ENCODE measurements at regions not wholly inside any gene's neighbourhood (a gene's known extent, or its start where the extent isn't known, plus 50 kb on each side); places are given as distances from the start of the nearest gene placed in this dataset.

- in situ Hi-C loops (cut with HindIII; ENCODE audit: low pct_unique_long_range_greater_than_20kb, low sequenced_read_pairs), result no loop called here
- intact Hi-C loops (cut with micrococcal nuclease; ENCODE audit: unreplicated experiment), result no loop called here
- BruUV-seq (replicated peaks), result no TSS peak
- Histone ChIP-seq H3K27me3 (ENCODE audit: control insufficient read depth, insufficient read depth, low read length) (no peaks in the 10 kb centered on the region), H3K4me1 (ENCODE audit: control insufficient read depth, insufficient read depth, low read length) (no peaks in the 10 kb centered on the region), H3K27ac (ENCODE audit: low read length) (no peak overlapping the region), H3K36me3 (ENCODE audit: control insufficient read depth, insufficient read depth, low read length) (no peaks in the 10 kb centered on the region), H3K4me3 (ENCODE audit: low read depth in 2 of 2, low read length in 2 of 2) (no peak overlapping the region), H3K9me3 (ENCODE audit: control insufficient read depth, insufficient read depth, low read depth, low read length) (no peaks in the 10 kb centered on the region)
- ChIA-PET CTCF (no interaction called here), POLR2A (no interaction called here)
- DNase-seq (ENCODE audit: low read depth, low spot score) (no peak), ATAC-seq (no peak)
- no peak for TF ChIP-seq POLR2AphosphoS5 (IDR thresholded peaks at IDR 0.05; ENCODE audit: low read depth, low read length)
- no peak for TF ChIP-seq CTCF (IDR thresholded peaks at IDR 0.05)
- TF ChIP-seq TCF7L2 (IDR thresholded peaks at IDR 0.05; ENCODE audit: low read depth, low read length), result no peak
- no peak for TF ChIP-seq SIN3A (IDR thresholded peaks at IDR 0.05; ENCODE audit: borderline replicate concordance, insufficient read depth, low read depth, low read length)
- no peak for TF ChIP-seq REST (IDR thresholded peaks at IDR 0.05; ENCODE audit: insufficient read depth in 1 of 2, low read depth in 2 of 2, low read length in 1 of 2)
These were observed 122.5 kb upstream of the BTBD3 start for GRCh38 chr20:11795071-11795615.

DNA sequence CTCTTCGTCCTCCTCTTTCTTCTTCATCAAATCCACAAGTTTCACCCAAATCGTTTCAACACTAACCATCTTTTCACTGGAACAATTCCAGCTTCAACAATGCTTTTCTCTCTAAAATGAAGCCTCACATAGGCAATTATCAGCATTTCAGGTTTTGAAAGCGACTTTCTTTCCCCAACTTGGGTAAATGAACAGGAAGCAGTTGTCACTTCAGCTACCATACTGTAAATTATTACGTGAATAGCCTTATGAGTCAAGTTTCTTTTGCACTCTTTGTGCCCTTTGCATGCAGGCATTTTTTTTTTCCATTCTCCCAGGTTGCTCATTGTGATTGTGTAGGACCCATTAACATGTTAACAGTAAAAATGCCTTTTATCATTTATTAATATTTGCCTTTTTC is 121.7 kb upstream of the BTBD3 start:
- no TSS peak for BruUV-seq (replicated peaks)
- Histone ChIP-seq H3K36me3 (ENCODE audit: control insufficient read depth, insufficient read depth, low read length) (no peaks in the 10 kb centered on the region), H3K4me1 (ENCODE audit: control insufficient read depth, insufficient read depth, low read length) (no peaks in the 10 kb centered on the region), H3K27me3 (ENCODE audit: control insufficient read depth, insufficient read depth, low read length) (no peaks in the 10 kb centered on the region), H3K4me3 (ENCODE audit: low read depth in 2 of 2, low read length in 2 of 2) (no peak overlapping the region), H3K9me3 (ENCODE audit: control insufficient read depth, insufficient read depth, low read depth, low read length) (no peaks in the 10 kb centered on the region), H3K27ac (ENCODE audit: low read length) (no peak overlapping the region)
- DNase-seq (ENCODE audit: low read depth, low spot score) (no peak), ATAC-seq (no peak)
- TF ChIP-seq REST (IDR thresholded peaks at IDR 0.05; ENCODE audit: insufficient read depth in 1 of 2, low read depth in 2 of 2, low read length in 1 of 2), result no peak
- TF ChIP-seq POLR2AphosphoS5 (IDR thresholded peaks at IDR 0.05; ENCODE audit: low read depth, low read length), result no peak
- no peak for TF ChIP-seq TCF7L2 (IDR thresholded peaks at IDR 0.05; ENCODE audit: low read depth, low read length)
- TF ChIP-seq CTCF (IDR thresholded peaks at IDR 0.05), result no peak
- no peak for TF ChIP-seq SIN3A (IDR thresholded peaks at IDR 0.05; ENCODE audit: borderline replicate concordance, insufficient read depth, low read depth, low read length)
- POLR2A ChIA-PET, result no interaction called here
- intact Hi-C loops (cut with micrococcal nuclease; ENCODE audit: unreplicated experiment), result no loop called here
- in situ Hi-C loops (cut with HindIII; ENCODE audit: low pct_unique_long_range_greater_than_20kb, low sequenced_read_pairs), result no loop called here
- CTCF ChIA-PET, result no interaction called here

Data from Panc1 (cell line).